ENCODE measurements at regions not wholly inside any gene's neighbourhood (a gene's known extent, or its start where the extent isn't known, plus 50 kb on each side); places are given as distances from the start of the nearest gene placed in this dataset.
"Not testable (repeated sequence)": the region's sequence is repeated elsewhere in the genome, so short reads cannot be mapped to it uniquely, and the experiment has no call there.

GRCh38 chr1:242890192-242890741, 364.8 kb downstream of the CEP170 start:
- no peak for DNase-seq (ENCODE audit: low spot score)
- Histone ChIP-seq H3K9me3 (no peaks in the 10 kb centered on the region), H3K4me1 (peaks cover 0 to 4% of the 10 kb centered on the region in 2 donors), H3K27me3 (no peaks in the 10 kb centered on the region), H3K36me3 (no peaks in the 10 kb centered on the region), H3K27ac (no peak overlapping the region), H3K4me3 (no peak overlapping the region)
- TF ChIP-seq, protein P1, sequence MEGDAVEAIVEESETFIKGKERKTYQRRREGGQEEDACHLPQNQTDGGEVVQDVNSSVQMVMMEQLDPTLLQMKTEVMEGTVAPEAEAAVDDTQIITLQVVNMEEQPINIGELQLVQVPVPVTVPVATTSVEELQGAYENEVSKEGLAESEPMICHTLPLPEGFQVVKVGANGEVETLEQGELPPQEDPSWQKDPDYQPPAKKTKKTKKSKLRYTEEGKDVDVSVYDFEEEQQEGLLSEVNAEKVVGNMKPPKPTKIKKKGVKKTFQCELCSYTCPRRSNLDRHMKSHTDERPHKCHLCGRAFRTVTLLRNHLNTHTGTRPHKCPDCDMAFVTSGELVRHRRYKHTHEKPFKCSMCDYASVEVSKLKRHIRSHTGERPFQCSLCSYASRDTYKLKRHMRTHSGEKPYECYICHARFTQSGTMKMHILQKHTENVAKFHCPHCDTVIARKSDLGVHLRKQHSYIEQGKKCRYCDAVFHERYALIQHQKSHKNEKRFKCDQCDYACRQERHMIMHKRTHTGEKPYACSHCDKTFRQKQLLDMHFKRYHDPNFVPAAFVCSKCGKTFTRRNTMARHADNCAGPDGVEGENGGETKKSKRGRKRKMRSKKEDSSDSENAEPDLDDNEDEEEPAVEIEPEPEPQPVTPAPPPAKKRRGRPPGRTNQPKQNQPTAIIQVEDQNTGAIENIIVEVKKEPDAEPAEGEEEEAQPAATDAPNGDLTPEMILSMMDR (IDR thresholded peaks at IDR 0.05): no peak

DNA sequence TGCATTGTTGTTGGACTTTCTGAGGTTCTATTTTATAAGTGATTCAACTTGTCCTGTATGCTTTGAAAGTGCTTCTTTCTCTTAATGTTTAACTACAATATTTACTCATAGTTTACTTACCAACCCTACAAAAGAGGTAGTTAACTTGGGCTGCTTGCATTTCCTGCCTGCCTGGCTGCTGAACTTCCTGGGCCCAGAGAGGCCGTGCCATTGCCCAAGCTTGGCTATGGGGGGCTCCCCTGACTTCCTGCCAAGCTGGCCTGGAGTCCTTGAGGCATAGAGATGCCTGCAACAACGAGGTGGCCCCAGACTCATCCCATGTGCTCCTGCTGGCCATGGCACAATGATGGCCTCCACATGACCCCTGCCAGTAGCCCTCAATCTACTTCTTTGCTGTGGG, 361.6 kb upstream of the PLD5 start:
- Histone ChIP-seq H3K36me3 (no peaks in the 10 kb centered on the region), H3K4me1 (peaks cover 0 to 4% of the 10 kb centered on the region in 2 donors), H3K4me3 (no peak overlapping the region), H3K27ac (no peak overlapping the region), H3K27me3 (no peaks in the 10 kb centered on the region), H3K9me3 (no peaks in the 10 kb centered on the region)
- DNase-seq (ENCODE audit: low spot score): no peak
- TF ChIP-seq, protein P1 (IDR thresholded peaks at IDR 0.05): no peak

- DNase-seq (ENCODE audit: low spot score); H3K36me3 ChIP-seq; H3K27ac ChIP-seq; H3K9me3 ChIP-seq; H3K27me3 ChIP-seq; H3K4me1 ChIP-seq; H3K4me3 ChIP-seq: not testable (repeated sequence)
These were observed 355.5 kb upstream of the PLD5 start for GRCh38 chr1:242880022-242880421.

- Histone ChIP-seq H3K4me1 (peaks cover 0 to 5% of the 10 kb centered on the region in 2 donors), H3K36me3 (no peaks in the 10 kb centered on the region), H3K4me3 (no peak overlapping the region), H3K9me3 (no peaks in the 10 kb centered on the region), H3K27me3 (no peaks in the 10 kb centered on the region), H3K27ac (peak overlapping the region in 1 of 2 donors; percentile 6)
- no peak for DNase-seq (ENCODE audit: low spot score)
- TF ChIP-seq, protein P1 (IDR thresholded peaks at IDR 0.05): no peak
These were observed 353.2 kb upstream of the PLD5 start for GRCh38 chr1:242877743-242878142.

DNA sequence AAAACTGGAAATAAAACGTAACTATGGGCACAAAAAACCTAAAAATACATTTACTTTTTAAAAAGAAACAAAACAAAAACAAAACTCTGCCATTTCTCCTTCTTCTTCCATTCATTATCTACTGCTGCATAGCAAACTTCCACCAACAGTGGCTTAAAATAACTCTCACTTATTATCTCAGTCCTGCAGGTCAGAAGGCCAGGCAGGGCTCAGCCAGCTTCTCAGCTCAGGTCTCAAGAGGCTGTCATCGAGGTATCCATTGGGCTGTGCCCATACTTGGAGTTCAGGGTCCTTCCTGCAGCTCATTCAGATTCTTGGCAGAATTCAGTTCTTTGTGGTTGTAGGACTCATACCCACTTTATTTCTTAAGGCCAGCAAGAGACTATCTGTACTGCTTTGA, 352.7 kb upstream of the PLD5 start:
- H3K9me3 ChIP-seq: no peaks in the 10 kb centered on the region
- no peak for DNase-seq (ENCODE audit: low spot score)
- H3K36me3 ChIP-seq: no peaks in the 10 kb centered on the region
- peaks cover 0 to 5% of the 10 kb centered on the region in 2 donors for H3K4me1 ChIP-seq
- no peak overlapping the region for H3K4me3 ChIP-seq
- peak overlapping the region in 1 of 2 donors; percentile 50 for H3K27ac ChIP-seq
- TF ChIP-seq, protein P1 (IDR thresholded peaks at IDR 0.05): no peak
- no peaks in the 10 kb centered on the region for H3K27me3 ChIP-seq

DNA sequence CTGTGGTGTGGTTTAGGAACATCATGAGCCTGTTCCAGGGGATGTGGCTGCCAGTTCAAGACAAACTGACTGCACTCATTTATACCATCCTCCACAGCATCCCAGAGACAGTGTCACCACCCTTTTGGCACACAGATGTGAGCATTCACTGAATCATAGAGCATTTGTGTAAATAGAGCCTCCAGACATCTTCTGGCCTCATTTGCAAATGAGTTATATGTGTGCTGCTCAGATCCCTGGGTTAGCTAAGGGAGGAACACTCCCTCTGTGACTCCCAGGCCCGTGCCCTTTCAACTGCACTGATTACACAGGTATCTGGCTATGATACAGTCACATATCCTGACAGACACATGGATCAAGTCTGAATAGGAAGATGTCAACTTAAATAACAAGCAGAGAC, 351.5 kb upstream of the PLD5 start:
- Histone ChIP-seq H3K4me3 (no peak overlapping the region), H3K27me3 (no peaks in the 10 kb centered on the region), H3K36me3 (no peaks in the 10 kb centered on the region), H3K27ac (no peak overlapping the region), H3K4me1 (peaks cover 0 to 5% of the 10 kb centered on the region in 2 donors), H3K9me3 (no peaks in the 10 kb centered on the region)
- no peak for DNase-seq (ENCODE audit: low spot score)
- TF ChIP-seq, protein P1 (IDR thresholded peaks at IDR 0.05): no peak
